H1 (cell line): ENCODE measurements at regions not wholly inside any gene's neighbourhood (a gene's known extent, or its start where the extent isn't known, plus 50 kb on each side); places are given as distances from the start of the nearest gene placed in this dataset.

Source experiments
- BCL11A ChIP-seq, 2 experiments: IDR thresholded peaks; one replicate each; pipeline ENCODE4 v1.6.1; 2011; ENCODE audit warnings: low read depth in 2 of 2, low read length in 2 of 2, mild to moderate bottlenecking in 2 of 2
- CTCF ChIP-seq, 3 experiments: IDR thresholded peaks; 1 replicate in 2 of 3; 2 replicates in 1 of 3; pipeline versions ENCODE4 v1.5.1 to v1.6.1; 2011; ENCODE audit warnings: low read length in 3 of 3, mild to moderate bottlenecking in 3 of 3, inconsistent platforms in 2 of 3, low read depth in 1 of 3, moderate library complexity in 1 of 3; ENCODE audit not compliant: insufficient read depth in 1 of 3; ENCODE audit errors: control extremely low read depth in 1 of 3
- JUND ChIP-seq: IDR thresholded peaks from 2 replicates; pipeline ENCODE4 v1.6.1; 2011; ENCODE audit warnings: mild to moderate bottlenecking, improper control_type of control experiment, low read length

DNA sequence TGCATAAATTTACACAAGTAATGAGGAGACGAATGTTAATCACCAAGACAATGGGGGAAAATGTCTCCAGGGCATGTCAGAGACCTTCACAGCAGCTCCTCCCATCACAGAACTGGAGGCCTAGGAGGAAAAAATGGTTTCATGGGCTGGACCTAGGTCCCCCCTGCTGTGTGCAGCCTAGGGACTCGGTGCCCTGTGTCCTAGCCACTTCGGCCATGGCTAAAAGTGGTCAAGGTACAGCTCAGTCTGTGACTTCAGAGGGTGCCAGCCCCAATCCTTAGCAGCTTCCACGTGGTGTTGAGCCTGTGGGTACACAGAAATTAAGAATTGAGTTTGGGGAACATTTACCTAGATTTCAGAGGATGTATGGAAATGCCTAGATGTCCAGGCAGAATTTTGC, 152.2 kb upstream of the KCNJ3 start (continued):
- TF ChIP-seq CTCF (IDR thresholded peaks at IDR 0.05; ENCODE audit: control extremely low read depth in 1 of 3, insufficient read depth in 1 of 3, low read depth in 1 of 3, low read length in 3 of 3) (no peak), BCL11A (IDR thresholded peaks at IDR 0.05; ENCODE audit: low read depth in 2 of 2, low read length in 2 of 2) (no peak), JUND (no peak)
